ENCODE measurements at regions not wholly inside any gene's neighbourhood (a gene's known extent, or its start where the extent isn't known, plus 50 kb on each side); places are given as distances from the start of the nearest gene placed in this dataset.

- TF ChIP-seq CTCF (IDR thresholded peaks at IDR 0.05) (no peak), POLR2AphosphoS5 (IDR thresholded peaks at IDR 0.05; ENCODE audit: low read depth, low read length) (no peak), REST (IDR thresholded peaks at IDR 0.05; ENCODE audit: insufficient read depth in 1 of 2, low read depth in 2 of 2, low read length in 1 of 2) (no peak), TCF7L2 (IDR thresholded peaks at IDR 0.05; ENCODE audit: low read depth, low read length) (no peak), SIN3A (IDR thresholded peaks at IDR 0.05; ENCODE audit: borderline replicate concordance, insufficient read depth, low read depth, low read length) (no peak)
These were observed 142.0 kb downstream of the BRD1 start for GRCh38 chr22:49685686-49686085.

Measured in Panc1 (cell line).